ENCODE measurements at regions not wholly inside any gene's neighbourhood (a gene's known extent, or its start where the extent isn't known, plus 50 kb on each side); places are given as distances from the start of the nearest gene placed in this dataset.
"Not testable (repeated sequence)": the region's sequence is repeated elsewhere in the genome, so short reads cannot be mapped to it uniquely, and the experiment has no call there.

- DNase-seq, result no peak
Observed at GRCh38 chr15:69876064-69876940, 221.4 kb downstream of the TLE3 start.

DNA sequence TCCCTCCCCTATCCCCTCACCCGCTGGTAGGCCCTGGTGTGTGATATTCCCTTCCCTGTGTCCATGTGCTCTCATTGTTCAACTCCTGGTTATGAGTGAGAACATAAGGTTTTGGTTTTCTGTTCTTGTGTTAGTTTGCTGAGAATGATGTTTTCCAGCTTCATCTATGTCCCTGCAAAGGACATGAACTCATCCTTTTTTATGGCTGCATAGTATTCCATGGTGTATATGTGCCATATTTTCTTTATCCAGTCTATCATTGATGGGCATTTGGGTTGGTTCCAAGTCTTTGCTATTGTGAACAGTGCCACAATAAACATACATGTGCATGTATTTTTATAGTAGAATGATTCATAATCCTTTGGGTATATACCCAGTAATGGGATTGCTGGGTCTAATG, 217.8 kb downstream of the TLE3 start:
- DNase-seq, result not testable (repeated sequence)

DNA sequence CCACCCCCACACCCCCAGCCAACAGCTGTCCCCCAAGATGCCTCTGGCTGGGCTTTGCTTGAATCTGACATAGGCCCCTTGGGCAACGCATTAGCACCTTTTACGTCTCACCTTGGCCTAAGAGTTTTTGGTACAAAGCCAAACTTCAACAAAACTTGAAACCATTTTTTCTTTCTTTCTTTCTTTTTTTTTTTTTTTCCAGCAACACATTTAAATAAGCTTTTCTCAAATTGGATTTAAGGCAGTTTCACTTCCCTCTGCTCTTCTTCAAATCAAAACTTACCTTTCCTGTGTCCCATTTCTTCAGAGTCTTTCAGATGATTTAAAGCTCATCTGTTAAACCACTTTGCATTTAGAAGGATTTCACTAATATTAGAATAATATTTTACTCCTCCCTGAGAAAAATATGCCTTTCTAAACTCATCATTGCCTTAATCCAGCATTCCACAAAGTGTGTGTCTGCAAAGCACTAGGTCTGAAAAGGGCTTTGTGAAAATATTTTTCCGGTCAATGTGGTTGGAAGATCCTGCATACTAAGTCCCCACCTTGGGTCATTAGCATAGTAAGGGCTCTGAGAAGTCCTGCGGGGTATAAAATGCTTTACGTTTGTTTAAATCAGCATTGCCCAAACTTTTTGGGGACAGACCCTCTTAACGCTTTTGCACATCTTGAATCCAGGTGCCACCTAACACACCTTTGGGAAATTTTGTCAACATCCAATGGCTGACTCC, 217.0 kb downstream of the TLE3 start:
- no peak for DNase-seq

GRCh38 chr15:69881302-69881670, 216.4 kb downstream of the TLE3 start:
- DNase-seq, result no peak

DNA sequence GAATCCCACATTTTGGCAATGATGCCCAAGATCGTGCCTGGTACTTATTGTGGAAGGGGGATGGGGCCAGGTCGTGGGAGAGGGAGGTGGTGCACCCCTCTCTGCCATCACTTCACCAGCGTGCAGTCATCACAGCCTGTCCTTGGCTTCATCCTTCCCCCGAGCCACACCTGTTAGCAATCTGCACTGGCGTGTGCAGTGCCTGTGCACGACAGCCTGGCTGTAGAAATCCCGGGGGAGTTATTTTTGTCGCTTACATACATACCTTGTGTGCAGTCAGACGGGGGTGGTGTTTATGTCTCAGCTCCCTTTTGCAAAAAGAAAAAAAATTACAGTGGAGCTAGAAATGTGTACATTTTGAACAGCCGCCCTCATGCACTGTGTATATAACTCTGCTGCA, 216.0 kb downstream of the TLE3 start:
- DNase-seq, result no peak

GRCh38 chr15:69883306-69883705, 214.4 kb downstream of the TLE3 start:
- DNase-seq, result no peak

DNA sequence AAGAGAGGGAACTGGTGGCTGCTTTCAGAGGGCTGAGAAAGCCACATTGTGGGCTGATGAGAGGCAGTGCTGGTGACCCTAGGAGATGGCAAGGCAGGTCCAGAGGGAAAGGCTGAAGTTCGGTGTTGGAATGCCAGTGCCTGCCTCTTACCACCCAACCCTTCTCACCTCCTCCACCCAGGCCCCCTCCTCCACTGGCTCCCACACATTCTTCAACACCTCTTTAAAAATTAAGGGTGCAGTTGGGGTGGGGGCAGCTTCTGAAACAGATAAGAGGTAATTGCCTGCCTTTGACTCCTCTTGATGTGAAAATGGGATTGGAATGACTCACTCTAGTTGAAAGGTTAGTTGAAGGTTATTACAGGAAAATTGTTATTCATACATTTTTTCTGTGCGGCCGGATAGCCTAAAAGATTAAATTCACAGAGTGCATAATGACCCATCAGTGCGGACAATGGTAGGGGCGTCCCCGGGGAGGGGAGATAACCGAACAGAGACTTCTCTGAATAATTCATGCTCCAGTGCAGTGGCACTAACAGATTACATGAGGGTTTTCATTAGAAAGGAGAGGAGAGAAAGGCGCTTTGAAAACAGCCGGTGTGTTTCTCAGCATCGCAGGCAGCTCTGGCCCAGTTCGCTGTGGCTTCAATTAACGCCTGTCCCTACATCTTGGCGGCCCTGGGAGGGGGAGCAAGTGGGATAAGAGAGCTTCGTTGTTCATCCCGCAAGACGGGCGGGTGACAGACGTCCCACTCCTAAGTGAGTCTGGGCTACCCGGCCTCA, 212.4 kb downstream of the TLE3 start:
- DNase-seq, result no peak

DNA sequence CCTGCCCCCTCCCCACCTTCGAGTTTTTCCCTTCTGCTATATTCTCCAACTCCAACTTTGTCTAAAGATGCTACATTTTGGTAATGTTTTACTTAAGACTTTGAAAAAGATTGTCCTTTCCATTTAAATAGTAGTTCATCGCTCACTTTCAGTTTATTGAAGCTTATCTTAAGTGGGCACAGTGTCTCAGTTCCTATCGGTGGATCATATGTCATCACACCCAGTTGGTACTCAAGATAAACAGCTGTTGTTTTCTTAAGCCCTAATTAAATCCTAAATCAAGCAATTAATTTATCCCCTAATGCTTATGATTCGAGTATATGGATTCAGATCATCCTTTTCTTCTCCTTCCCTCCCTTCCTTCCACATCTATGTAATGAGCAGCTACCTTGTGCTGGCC, 210.7 kb downstream of the TLE3 start:
- no peak for DNase-seq

DNA sequence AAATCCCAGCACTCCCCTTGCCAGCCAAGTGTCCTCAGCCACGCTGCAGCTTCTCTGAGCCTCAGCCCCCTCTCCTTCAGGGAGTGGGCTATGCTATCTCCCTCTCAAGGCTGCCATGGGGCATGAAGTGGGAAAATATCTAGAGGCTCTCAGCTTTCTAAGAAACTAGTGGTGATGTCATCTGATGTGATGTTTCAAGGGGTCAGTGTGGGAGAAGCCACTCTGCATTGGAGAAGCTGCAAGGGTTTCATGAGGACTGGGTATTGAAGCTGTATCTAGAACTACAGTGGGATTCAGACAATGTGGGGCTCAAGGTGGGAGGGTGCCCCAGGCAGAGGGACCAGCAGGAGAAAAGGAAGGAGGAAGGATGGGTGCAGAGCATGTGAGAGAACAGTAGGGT, 210.2 kb downstream of the TLE3 start:
- DNase-seq, result no peak

DNA sequence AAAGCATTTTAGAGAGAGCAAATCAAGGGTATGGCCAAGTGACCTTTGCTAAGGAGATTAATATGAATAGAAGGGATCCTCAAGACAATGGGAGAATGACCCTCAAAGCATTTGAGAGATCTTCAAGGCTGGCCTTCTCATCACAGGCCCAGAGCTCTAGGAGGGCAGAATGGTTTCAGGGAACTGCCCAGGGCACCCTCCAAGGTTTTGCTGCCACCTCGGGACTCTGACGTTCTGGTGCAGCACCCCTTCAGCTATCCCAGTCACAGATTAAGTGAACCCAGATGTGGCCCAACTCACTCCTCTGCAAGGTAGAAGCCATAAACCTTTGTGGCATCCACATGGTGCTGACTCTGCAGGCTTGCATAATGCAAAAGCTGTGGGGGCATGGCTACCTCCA, 209.3 kb downstream of the TLE3 start:
- no peak for DNase-seq

- no peak for DNase-seq
Observed at GRCh38 chr15:69891070-69891536, 206.6 kb downstream of the TLE3 start.

- DNase-seq, result no peak
Observed at GRCh38 chr15:69891606-69892005, 206.1 kb downstream of the TLE3 start.

GRCh38 chr15:69892351-69892750, 205.4 kb downstream of the TLE3 start:
- DNase-seq, result no peak

GRCh38 chr15:69893086-69893485, 204.6 kb downstream of the TLE3 start:
- no peak for DNase-seq

GRCh38 chr15:69893863-69894262, 203.9 kb downstream of the TLE3 start:
- DNase-seq, result no peak

- no peak for DNase-seq
Observed at GRCh38 chr15:69895202-69895601, 202.5 kb downstream of the TLE3 start.

- no peak for DNase-seq
Observed at GRCh38 chr15:69896606-69897005, 201.1 kb downstream of the TLE3 start.

DNA sequence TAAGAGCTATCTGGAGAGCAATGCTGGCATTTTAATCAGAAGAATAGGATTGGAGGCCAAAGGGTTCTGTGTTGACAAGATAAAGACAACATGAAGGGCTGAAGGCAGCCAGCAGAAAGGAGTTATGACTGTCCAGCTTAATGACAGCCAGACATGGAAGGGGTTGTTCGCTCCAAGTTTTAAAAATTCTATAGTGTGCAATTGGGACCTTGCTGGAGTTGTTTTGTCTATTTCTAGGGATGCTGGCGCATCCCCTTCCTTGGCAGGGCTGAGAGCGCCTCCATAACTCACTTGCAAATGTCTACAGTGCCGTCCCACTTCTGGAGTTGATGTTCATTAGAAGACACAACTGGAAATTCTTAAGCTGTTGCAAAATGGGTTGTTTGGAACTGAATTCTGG, 200.7 kb downstream of the TLE3 start:
- no peak for DNase-seq

- DNase-seq, result no peak
Observed at GRCh38 chr15:69897471-69898237, 200.1 kb downstream of the TLE3 start.

GRCh38 chr15:69898243-69898642, 199.5 kb downstream of the TLE3 start:
- DNase-seq, result no peak

GRCh38 chr15:69902414-69903062, 195.2 kb downstream of the TLE3 start:
- DNase-seq, result no peak
